Stimulated activated CD4-positive, alpha-beta T cell treated with anti-CD3 and anti-CD28 coated beads, TNF-alpha, amount 100 ng/mL, for 48 hours (primary cell): ENCODE measurements at regions not wholly inside any gene's neighbourhood (a gene's known extent, or its start where the extent isn't known, plus 50 kb on each side); places are given as distances from the start of the nearest gene placed in this dataset.

ENCODE experiments used
- DNase-seq, 3 donors: peaks; one replicate each; pipeline ENCODE4 v3.0.0-alpha.2; 2020; ENCODE audit warnings: low read depth in 3 of 3

DNA sequence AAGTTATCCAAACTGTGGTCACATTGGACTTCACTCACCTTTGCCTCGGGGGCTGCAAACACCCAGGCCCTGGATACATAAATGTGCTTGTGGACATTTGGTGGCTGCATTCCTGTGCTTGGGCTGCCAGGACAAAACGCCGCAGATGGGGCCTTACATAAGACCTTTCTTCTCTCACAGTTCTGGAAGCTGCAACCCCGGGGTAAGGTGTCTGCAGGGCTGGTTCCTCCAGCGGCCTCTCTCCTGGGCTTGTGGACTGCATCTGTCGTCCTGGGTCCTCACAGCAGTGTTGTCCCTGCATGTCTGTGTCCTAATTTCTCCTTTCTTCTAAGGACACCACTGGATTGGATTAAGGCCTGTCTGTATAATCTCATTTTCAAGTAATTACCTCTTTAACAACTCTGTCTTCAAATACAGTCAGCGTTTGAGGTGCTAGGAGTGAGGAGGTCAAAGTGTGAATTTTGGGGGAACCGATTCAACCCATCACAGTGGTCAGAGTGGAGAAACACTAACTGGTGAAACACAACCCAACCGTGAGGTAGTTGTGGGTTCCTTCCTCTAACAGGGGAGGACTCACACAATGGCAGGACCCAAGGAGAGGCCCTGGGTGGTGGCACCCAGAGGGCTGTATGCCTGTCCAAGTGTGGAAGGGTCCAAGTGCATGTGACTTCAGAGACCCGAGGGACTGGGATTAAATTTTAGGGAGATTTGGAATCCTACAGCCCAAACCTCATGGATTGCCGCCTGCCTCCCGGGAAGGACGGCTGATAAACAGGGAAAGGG lies 415.6 kb downstream of the IRX2 start:
- DNase-seq = no peak

DNA sequence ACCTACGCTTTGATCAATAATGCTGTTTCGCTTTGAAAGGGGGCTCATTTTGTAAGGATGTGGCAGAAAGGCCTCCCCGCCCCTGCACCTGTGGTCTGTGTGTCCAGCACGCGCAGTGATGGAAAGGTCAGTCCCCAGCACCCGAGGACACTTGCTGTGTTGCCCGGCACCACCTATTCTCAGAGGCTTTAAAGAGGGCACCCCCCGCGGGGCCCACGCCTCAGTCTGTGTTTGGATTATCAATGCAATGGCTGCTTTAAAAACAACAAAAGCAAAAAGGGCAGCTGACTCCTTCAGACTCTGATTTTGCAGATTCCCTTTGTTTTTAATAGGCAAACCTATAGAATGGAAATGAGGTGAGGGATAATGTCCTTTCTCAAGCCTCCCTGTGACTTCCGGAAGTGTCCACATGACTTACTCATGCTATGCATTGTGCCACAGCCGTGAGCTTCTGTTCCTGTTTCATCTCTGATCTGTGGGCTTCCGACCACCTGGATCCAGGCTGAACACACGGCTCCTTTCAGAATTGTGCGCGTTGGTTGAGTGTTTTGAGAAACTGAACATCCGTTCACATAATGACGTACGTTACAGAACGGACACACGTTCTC lies 416.2 kb downstream of the IRX2 start:
- no peak for DNase-seq

- DNase-seq = no peak
These were observed 416.8 kb downstream of the IRX2 start for GRCh38 chr5:2334719-2335118.

DNA sequence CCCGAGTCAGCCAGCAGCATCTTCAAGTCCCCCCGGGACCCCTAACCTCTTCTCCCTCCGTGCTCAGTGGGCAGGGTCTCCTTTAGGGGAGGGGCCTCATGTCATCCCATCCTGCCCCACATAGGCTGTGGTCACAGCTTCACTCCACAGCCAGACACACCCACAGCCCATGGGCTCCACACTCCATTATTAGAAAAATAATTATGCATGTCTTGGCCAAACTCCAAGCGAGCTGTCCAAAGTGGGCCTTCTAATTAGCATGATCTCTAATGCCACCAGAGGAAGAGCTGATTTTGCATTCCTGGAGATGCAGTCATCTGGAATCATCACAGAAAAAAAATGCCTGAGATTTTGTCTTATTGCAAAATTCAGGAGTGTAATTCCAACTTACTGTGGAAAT lies 418.2 kb downstream of the IRX2 start:
- no peak for DNase-seq

DNA sequence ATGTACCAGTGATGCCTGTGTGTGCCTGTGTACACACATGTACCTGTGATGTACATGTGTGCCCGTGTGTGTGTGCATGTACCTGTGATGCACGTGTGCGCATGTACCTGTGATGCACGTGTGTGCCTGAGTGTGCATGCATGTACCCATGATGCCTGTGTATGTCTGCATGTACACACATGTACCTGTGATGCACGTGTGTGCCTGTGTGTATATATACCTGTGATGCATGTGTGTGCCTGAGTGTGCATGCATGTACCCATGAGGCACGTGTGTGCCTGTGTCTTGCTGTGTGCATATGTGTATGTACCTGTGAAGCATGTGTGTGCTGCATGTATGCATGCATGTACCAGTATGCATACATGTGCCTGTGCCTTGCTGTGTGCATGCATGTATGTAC lies 419.0 kb downstream of the IRX2 start:
- DNase-seq = no peak

GRCh38 chr5:2330325-2331130 lies 420.9 kb downstream of the IRX2 start:
- no peak for DNase-seq

DNA sequence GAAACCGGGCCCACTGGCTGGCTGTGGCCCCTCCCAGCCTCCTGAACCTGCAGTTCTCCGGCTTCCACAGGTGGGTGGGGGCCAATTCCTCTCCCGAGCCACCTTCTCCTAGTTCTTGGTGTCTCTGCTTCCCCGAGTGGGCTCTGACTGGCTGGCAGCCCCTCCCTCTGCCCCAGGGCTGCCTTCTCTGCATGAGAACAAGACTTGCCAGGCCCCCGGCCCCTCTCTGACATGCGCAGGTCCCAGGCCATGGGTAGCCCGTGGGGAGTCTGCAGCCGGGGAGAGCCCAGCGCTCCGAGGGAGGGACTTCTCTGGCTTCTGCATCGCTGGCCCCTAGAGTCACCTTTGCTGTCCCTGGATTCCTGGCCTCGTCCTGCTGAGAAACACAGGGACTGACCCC lies 421.7 kb downstream of the IRX2 start:
- no peak for DNase-seq

DNA sequence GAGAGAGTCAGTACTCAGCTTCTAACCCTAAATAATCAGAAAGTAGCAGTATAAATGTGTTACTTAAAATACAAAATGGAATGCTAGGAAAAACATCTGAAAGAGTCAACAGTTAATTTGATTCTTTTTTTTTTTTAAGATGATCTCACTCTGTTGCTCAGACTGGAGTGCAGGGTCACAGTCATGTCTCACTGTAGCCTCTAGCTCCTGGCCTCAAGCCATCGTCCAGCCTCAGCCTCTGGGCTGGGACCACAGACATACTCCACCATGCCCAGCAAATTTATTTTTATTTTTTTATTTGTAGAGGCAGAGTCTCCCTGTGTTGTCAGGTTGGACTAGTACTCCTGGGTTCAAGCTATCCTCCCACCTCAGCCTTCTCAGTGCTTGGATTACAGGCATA lies 424.9 kb downstream of the IRX2 start:
- no peak for DNase-seq

DNA sequence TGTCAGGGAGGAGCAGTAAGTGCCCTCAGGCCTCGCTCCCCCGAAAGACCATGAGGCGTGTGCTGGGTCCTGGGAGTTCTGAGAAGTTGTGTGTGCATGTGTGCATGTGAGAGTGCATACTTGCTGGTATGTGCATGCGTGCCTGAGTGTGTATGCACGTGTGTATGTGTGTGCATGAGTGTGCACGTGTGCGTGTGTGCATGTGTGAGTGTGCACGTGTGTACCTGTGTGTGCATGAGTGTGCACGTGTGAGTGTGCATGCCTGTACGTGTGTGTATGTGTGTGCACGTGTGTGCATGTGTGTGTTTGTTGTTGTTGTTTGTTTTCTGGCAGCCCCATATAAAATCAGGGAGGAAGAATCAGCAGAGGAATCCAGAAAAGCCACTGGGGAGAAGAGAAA lies 426.7 kb downstream of the IRX2 start:
- DNase-seq = no peak

DNA sequence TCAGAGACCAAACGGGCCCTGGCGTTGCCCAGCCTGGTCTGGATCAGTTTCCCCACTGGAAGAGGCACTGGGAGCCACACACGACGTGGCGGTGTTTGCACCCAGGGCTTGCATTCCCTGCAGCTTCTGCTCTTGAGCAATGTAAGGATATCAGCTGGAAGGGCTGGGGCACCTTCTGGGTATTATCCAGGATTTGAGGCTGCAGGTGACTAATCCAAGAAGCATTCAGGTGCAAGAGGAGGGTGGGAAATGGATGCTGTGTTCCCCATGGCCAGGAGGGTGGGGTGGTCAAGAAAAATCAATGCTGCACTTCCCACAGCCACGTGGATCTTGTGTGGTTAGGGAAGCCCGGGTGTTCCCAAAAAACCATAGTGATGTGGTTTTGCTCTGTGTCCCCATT lies 430.9 kb downstream of the IRX2 start:
- DNase-seq = no peak

DNA sequence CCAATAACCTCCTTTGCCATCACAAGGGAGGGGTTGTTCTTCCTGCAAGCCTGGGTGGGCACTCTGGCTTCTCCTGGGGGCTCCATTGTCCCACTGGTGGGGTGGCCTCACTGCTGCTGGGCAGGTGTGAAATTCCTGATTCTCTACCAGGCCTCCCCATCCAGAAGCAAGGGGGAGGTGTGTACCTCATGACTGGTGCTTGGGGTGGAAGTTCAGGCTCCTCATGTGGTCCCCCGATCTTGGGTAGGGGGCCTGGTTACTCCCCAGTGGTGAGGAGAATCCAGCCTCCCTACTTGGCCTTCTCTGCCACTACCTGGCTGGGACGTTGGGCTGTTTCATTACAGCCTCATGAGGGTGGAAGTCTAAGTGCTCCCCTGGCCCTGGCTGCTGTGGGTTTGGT lies 433.9 kb downstream of the IRX2 start:
- DNase-seq = no peak

DNA sequence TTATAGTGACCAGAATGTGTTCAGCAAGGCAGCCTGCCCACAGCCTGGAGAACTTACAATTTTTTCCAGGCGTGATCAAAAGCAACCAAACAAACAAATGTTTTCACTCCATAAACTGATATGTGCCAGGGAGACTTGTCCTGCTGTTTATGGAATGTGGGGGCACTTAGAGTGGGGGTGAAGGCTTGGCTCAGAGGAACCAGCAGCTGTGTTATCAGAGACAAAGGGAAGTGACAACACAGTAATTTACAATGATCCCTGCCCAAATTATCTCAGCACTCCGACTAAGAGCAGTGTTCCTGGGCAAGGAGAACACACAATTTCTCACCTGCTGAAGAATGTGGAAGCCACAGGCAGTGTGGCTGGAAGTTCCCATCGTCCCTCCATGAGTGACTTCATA lies 429.1 kb upstream of the IRX4 start:
- DNase-seq = no peak

DNA sequence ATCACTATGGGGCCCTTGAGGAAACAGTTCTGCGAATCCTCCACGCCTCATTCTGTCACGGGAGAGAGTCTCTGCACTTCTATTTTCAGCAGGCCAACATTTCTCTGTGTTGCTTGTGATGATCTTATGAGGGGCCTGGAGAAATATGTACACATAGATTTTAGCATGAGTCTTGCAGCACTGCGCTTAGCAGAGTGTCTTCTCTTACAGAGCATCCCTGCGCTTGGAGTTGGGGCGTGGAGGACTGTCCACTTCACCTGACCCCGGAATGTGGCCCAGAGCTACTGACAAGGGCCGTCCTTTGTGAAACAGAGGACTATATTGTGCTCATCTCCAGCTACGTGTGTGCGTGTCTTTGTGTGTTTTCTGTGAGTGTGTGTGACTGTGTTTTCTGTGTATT lies 428.2 kb upstream of the IRX4 start:
- DNase-seq = no peak

DNA sequence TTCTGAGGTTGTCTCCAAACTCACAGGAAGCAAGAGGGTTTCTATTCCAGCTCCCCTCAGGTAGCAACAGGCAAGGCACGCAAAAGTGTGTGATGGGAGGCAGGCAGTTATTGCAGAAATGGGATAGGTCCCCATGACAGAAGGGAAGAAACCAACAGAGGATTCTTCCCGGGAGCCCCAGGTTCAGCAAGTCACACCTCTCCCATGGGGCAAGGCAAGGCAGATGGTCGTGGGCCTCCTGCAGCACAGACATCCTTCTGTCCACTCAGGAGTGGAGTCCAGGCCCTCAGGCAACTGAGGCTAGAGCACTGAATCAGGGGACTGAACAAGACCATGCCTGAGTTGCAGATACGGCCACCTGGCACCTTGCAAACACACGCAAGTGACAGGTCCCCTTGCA lies 424.9 kb upstream of the IRX4 start:
- no peak for DNase-seq

- DNase-seq = no peak
These were observed 424.0 kb upstream of the IRX4 start for GRCh38 chr5:2306711-2307110.

DNA sequence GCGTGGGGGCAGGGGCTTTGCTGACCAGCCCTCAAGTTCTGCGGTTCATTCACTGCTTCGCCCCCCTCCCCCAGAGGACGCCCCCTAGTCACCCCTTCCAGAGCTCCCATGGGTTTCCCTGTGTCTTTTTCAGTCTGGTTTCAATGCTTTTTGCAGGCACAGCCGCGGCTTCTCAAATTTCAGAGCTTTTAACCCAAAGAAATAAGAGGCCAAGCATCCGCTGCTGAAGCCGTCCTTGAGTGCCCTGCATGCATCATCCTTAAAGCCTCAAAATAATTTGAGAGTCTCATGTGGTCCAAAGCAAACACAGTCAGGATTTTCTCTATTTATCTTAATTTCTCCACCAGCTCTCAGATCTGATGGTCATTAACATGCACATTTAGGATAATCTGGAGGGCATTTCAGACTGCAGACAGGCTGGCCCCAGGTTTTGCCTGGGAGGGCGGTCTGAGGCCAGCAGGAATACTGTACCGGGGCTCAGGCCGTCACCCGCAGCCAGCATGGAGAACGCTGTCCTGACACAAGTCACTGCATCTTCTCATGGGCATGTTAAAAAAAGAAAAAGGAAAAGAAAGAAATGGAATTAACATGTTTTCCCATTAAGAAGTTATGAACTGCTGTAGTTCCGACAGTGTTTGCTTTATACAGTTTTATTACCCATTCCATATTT lies 420.8 kb upstream of the IRX4 start:
- DNase-seq = no peak

- DNase-seq = no peak
These were observed 419.4 kb upstream of the IRX4 start for GRCh38 chr5:2302169-2302568.

GRCh38 chr5:2300861-2301574 lies 418.3 kb upstream of the IRX4 start:
- DNase-seq = no peak

DNA sequence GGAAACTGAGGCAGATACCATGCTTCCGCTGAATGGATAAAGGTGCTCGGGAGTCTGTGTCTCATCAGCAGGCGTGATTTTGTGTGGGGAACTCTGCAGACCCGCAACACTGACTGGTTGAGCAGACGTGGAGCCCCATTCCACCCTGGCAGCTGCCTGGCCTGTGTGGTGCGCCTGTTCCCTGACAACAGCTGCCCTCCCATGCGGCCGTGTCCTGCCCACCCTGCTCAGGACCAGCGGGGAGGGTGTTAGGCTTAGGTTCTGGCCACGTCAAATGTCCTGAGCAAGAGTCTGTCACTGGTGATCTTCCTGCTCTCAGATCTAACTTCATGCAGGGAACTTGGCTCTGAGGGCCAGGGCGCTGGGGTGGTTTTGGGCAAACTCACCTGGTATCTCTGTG lies 417.7 kb upstream of the IRX4 start:
- no peak for DNase-seq

DNA sequence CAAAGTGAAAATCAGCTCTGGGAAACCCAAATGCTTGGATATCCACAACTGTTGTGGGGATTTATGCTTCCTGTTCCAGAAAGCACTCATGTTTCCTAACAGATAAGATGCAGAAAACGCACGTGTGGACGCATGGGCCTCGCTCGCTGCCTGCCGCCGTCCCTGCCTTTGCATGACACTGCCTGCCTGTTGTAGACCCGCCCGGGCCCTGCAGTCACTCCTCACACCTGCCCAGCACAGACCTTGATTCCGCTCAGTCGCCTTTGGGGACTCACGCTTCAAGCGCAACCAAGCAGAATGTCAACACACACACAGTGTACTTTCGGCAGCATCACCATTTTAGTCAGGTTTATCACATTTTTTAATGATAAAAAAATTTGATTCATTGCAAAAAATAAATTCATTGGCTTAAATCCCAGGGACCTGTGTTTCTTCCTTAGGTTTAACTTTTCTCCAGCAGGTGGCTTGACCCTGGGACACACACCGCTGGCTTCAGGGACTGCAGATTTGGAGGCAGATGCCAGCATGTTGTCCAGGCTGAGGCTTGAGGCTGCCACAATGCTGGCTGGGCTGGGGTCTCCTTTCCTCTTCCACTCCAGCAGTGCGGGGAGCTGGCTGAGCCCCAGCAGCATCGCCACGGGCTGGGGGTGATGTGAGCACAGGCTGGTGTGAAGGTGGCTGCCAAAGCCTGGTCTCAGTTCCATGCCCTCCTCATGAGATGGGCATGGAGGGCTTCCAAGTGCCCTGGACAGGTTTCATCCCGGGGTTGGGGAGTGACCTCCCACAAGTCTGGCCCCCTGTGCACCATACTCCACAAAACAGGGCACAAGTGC lies 416.9 kb upstream of the IRX4 start:
- no peak for DNase-seq

DNA sequence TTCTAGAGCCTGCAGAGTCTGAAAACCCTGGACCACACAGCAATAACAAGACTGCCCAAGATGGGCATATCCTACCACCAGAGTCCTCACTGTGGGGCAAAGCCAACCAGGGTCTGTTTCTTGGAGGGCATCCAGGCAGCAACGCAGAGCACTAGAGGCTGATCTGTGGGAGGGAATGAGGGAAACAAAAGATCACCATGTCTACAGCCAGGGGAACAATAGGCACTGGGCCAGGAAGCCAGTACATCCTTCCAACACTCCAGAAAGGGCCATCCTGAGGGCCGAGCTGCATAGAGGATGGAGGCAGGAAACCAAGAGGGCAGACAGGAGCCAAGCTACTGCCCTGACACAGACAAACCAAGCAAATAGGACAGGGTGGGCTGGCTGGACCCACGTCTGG lies 416.1 kb upstream of the IRX4 start:
- DNase-seq = no peak
